ENCODE measurements at regions not wholly inside any gene's neighbourhood (a gene's known extent, or its start where the extent isn't known, plus 50 kb on each side); places are given as distances from the start of the nearest gene placed in this dataset.

DNA sequence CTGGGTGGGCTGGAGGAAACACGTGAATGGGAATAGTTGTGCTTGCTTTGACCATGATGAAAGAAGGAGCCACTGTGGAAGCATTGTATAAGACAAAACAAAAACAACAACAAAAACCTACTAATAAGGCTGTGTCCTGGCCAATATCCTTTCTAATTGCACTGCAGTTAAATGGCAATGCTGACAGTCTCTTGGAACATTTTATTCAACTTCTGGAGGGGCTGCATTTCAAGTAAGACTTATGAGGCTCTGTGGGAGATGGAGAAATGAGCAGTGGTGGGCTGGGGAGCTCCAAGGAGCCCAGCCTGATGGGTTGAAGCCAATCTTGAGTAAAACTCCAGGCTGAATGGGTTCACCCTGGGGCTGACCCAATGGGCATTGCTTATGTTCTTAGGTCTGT lies 99.8 kb upstream of the ROPN1 start:
- H3K4me3 ChIP-seq (ENCODE audit: low read depth, low read length), result no peak overlapping the region
- TF ChIP-seq, protein P1, sequence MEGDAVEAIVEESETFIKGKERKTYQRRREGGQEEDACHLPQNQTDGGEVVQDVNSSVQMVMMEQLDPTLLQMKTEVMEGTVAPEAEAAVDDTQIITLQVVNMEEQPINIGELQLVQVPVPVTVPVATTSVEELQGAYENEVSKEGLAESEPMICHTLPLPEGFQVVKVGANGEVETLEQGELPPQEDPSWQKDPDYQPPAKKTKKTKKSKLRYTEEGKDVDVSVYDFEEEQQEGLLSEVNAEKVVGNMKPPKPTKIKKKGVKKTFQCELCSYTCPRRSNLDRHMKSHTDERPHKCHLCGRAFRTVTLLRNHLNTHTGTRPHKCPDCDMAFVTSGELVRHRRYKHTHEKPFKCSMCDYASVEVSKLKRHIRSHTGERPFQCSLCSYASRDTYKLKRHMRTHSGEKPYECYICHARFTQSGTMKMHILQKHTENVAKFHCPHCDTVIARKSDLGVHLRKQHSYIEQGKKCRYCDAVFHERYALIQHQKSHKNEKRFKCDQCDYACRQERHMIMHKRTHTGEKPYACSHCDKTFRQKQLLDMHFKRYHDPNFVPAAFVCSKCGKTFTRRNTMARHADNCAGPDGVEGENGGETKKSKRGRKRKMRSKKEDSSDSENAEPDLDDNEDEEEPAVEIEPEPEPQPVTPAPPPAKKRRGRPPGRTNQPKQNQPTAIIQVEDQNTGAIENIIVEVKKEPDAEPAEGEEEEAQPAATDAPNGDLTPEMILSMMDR (IDR thresholded peaks at IDR 0.05; ENCODE audit: low read depth, low read length, missing control alignments), result no peak
- DNase-seq (ENCODE audit: low read depth), result no peak

DNA sequence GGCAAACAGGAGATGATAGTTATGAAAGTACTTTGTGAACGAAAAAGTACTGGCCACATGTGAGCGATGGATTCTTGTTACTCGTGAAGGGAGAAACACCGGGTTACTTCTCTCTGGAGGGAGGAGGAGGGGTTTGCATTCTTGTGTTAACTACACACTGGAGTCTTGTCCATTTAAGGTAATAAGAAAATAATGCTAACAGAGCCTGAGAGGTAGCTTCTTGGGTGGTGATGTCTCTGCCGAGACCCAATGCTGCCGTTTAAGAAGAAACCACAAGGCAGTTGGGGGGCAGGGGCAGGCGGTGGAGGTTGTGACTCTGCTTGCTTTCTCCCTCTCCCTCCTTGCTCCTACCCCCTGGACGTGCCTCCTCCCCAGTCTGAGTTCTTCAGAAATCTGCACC lies 100.9 kb upstream of the ROPN1 start:
- TF ChIP-seq, protein P1 (IDR thresholded peaks at IDR 0.05; ENCODE audit: low read depth, low read length, missing control alignments), result no peak
- no peak for DNase-seq (ENCODE audit: low read depth)
- no peak overlapping the region for H3K4me3 ChIP-seq (ENCODE audit: low read depth, low read length)

DNA sequence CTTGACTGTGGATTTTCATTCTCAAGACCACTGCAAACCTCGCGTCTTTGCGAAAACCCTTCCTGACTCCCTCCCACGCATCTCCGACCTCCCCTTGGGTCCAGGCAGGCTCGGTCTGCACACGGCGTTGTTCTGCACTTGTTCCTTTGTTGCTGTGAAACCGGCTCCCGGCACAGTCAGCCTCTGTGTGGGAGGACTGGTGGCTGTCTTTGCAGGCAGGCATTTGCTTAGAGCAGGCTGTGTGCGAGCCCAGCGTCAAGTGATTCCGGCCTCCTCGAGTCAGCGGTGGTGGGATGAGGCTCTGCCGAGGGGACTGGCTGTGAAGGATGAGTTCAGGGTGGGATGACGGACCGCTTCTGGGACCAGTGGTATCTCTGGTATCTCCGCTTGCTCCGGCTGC lies 102.6 kb upstream of the ROPN1 start:
- TF ChIP-seq, protein P1 (IDR thresholded peaks at IDR 0.05; ENCODE audit: low read depth, low read length, missing control alignments), result no peak
- no peak for DNase-seq (ENCODE audit: low read depth)
- no peak overlapping the region for H3K4me3 ChIP-seq (ENCODE audit: low read depth, low read length)

DNA sequence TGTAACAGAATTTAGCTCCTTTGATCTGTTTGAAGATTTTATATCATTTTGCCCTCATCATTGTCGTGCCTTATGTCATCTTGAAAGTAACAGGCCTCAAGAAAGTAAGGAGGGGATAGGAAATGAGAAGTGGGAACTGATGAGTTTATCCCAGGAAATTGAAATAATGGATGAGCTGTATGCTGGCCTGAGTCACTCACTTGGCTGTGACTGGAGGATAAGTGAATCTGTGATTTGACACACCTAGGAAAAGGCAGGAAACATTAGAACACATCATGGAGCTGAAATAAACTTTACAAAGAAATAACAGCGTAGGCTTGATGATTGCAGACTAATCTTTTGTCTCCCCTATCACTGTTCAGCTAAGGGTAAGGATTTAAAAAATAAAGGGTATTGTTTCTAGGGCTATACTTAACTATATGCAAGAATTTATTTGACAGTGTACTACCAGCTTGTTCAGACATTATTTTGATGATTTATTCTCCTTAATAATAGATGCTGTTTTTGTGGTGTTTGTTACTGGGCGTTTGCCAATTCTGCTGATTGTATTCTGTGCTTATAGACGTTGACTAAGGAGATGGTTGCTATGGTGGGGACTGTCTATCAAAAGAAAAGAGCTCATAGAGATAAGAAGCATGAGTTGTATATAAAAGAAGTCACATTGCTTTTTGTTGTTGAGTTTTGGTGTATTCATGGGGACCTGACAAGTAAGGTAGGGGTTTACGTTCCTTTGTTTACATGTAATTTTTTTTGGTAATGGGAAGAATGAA lies 105.6 kb upstream of the ROPN1 start:
- DNase-seq (ENCODE audit: low read depth), result no peak
- TF ChIP-seq, protein P1 (IDR thresholded peaks at IDR 0.05; ENCODE audit: low read depth, low read length, missing control alignments), result no peak
- no peak overlapping the region for H3K4me3 ChIP-seq (ENCODE audit: low read depth, low read length)

DNA sequence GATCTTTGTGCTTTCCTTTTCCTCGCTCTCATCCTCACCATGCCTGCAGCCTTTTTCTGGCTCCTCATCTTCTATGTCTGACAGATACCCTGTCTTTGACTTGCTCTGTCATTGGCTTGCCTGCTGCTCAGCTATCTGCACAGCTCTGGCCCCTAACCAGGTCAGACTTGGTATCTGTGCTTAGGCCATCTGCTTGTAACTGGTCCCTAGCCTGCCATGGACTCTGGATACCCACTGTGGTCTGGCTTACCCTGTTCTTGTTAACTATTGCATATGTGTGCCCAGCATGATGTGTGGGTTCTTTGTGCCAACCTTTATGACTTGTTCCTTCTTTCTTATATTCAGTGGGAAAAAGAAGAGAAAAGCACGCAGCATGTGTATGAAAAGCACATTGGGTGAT lies 109.7 kb upstream of the ROPN1 start:
- H3K4me3 ChIP-seq (ENCODE audit: low read depth, low read length), result no peak overlapping the region
- TF ChIP-seq, protein P1 (IDR thresholded peaks at IDR 0.05; ENCODE audit: low read depth, low read length, missing control alignments), result no peak
- no peak for DNase-seq (ENCODE audit: low read depth)

DNA sequence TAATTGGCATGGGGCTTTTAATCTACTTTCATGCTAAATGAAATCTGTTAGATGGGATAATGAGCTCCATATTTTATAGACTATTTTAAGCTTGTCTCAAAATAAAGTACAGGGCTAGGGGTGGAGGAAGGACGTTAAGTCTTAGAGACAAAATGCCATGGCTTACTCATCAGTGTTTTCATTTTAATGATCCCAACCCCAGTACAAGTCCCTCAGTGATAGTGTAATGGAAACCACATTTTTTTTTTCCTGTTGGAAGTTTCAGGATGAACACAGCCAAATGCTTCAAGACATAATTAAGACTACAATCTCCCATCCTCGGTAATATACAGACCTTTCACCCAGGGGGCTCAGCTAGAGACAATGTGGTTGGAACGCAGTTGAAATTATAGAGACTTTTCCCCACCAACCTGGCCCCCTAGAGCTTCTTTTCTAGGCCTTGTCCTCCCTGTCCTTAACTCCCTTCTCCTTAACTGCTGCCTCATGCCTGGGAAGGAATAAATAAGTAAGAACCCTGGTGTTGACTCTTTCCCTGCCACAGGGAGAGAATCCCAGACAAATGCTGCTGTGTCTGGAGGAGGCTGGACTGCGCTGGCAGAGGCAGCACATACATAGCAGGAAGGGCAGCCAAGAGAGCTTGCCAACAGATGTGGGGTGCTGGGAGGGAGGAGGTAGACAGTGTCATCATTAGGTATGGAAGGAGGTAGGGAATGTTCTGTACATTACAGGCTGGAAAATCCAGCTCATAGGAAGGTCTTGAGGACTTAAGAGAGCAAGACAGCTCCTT lies 115.4 kb upstream of the ROPN1 start:
- no peak for DNase-seq (ENCODE audit: low read depth)
- H3K4me3 ChIP-seq (ENCODE audit: low read depth, low read length), result no peak overlapping the region
- TF ChIP-seq, protein P1 (IDR thresholded peaks at IDR 0.05; ENCODE audit: low read depth, low read length, missing control alignments), result no peak

Measured in GM12864 (cell line).